Tibial artery (tissue), 4 donors: ENCODE measurements at regions not wholly inside any gene's neighbourhood (a gene's known extent, or its start where the extent isn't known, plus 50 kb on each side); places are given as distances from the start of the nearest gene placed in this dataset.
"Not testable (repeated sequence)": the region's sequence is repeated elsewhere in the genome, so short reads cannot be mapped to it uniquely, and the experiment has no call there.

Source experiments
- DNase-seq, 2 donors: peaks; one replicate each; pipeline ENCODE4 v3.0.0-alpha.2; 2019
- H3K27ac ChIP-seq, 2 donors: fragments of 200-600 bp; sonication (generic) in 1 of 2; 1 replicate in 1 of 2; 2 replicates in 1 of 2; pipeline ENCODE4 v1.5.1; 2018 to 2019; ENCODE audit warnings: mild to moderate bottlenecking in 1 of 2
- H3K27me3 ChIP-seq, 2 donors: fragments of 200-600 bp; sonication (generic) in 1 of 2; one replicate each; pipeline versions ENCODE4 v1.5.1 to v1.6.0; 2016 to 2019
- H3K36me3 ChIP-seq, 3 donors: fragments of 200-600 bp; sonication (generic) in 2 of 3; one replicate each; pipeline ENCODE4 v1.5.1; 2016 to 2019; ENCODE audit warnings: mild to moderate bottlenecking in 2 of 3
- H3K4me1 ChIP-seq, 4 donors: fragments of 200-600 bp; sonication (generic) in 2 of 4; 1 replicate in 3 of 4; 2 replicates in 1 of 4; pipeline ENCODE4 v1.5.1; 2016 to 2019
- H3K4me3 ChIP-seq, 2 donors: fragments of 200-600 bp; sonication (generic) in 1 of 2; 1 replicate in 1 of 2; 2 replicates in 1 of 2; pipeline ENCODE4 v1.5.1; 2018 to 2019; ENCODE audit warnings: mild to moderate bottlenecking in 2 of 2
- H3K9me3 ChIP-seq, 3 donors: fragments of 200-600 bp; sonication (generic) in 1 of 3; one replicate each; pipeline ENCODE4 v1.5.1; 2016 to 2019
- CTCF ChIP-seq, 2 experiments: fragments of 200-600 bp in 1 of 2; fragments of 450-650 bp in 1 of 2; IDR thresholded peaks; one replicate each; pipeline ENCODE4 v1.5.1; 2017 to 2019; ENCODE audit warnings: antibody characterized with exemption in 2 of 2, mild to moderate bottlenecking in 1 of 2, moderate library complexity in 1 of 2
- intact Hi-C: fragments of 100-400 bp; cut with DNase I; formaldehyde crosslinking; loops from one replicate; pipeline ENCODE4 v1.15.0; 2023; ENCODE audit warnings: low total_unique reads

DNA sequence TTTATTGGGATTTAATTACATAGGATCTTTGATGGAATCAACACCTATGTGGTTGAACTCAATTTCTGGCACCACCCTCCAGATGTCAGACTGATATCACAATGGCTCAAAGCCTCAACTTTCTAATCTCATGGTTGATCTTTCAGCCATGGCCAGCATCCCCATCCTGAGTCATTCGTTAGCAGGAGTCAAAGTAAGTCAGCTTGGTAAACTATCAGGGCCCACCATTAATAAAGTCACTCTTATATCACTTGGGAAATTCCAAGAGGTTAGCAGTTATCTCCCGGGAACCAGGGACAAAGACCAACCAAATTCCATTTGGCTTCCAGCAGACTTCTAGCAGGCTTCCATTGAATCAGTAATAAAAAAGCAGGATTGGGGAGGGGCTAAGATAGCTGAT is 50.7 kb upstream of the TNFSF4 start:
- no peak overlapping the region for H3K27ac ChIP-seq
- no peaks in the 10 kb centered on the region for H3K27me3 ChIP-seq
- H3K4me3 ChIP-seq, result no peak overlapping the region
- TF ChIP-seq CTCF (IDR thresholded peaks at IDR 0.05), result no peak
- intact Hi-C loops, result no loop called here
- DNase-seq, result no peak
- peaks cover 0 to 15% (median 13%) of the 10 kb centered on the region in 3 donors for H3K9me3 ChIP-seq
- no peaks in the 10 kb centered on the region for H3K4me1 ChIP-seq
- H3K36me3 ChIP-seq, result no peaks in the 10 kb centered on the region

DNA sequence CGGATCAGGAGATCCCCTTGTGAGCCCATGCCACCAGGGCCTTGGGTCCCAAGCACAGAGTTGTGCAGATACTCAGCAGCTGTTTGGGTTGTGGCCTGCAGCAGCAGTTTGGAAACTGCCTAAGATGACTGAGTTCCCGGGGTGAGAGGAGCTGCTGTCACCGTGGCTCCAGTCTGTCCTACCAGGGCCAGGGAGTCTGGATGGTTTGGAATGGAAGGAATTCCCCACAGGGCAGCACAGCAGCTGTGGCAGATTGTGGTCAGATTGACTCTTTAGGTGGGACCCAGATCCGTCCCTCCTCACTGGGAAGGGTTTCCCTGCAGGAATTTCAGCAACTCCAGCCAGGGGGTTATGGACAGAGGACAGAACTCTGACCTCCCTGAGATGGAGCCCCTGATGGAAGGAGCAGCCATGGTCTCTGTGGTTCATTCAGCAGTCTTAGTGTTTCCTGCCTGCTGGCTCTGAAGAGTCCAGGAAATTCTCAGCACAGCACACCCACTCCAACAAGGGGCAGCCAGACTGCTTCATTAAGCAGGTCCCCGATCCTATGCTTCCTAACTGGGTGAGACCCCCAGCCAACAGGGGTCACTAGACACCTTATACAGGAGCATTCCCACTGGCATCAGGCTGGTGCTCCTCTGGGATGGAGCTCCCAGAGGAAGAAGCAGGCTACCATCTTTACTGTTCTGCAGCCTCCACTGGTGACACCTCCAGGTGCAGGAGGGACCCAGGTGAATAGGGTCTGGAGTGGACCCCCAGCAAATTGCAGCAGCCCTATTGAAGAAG is 51.5 kb upstream of the TNFSF4 start:
- no peak for DNase-seq
- Histone ChIP-seq H3K36me3 (no peaks in the 10 kb centered on the region), H3K4me3 (no peak overlapping the region), H3K27ac (no peak overlapping the region), H3K4me1 (no peaks in the 10 kb centered on the region), H3K9me3 (peaks cover 0 to 15% (median 13%) of the 10 kb centered on the region in 3 donors), H3K27me3 (no peaks in the 10 kb centered on the region)
- intact Hi-C loops, result no loop called here
- TF ChIP-seq CTCF (IDR thresholded peaks at IDR 0.05), result no peak

GRCh38 chr1:173260329-173260728 is 53.2 kb upstream of the TNFSF4 start:
- H3K27me3 ChIP-seq, H3K4me3 ChIP-seq, DNase-seq, H3K36me3 ChIP-seq, H3K27ac ChIP-seq, H3K4me1 ChIP-seq, intact Hi-C loops: not testable (repeated sequence)
- H3K9me3 ChIP-seq, result peaks cover 0 to 15% (median 13%) of the 10 kb centered on the region in 3 donors

DNA sequence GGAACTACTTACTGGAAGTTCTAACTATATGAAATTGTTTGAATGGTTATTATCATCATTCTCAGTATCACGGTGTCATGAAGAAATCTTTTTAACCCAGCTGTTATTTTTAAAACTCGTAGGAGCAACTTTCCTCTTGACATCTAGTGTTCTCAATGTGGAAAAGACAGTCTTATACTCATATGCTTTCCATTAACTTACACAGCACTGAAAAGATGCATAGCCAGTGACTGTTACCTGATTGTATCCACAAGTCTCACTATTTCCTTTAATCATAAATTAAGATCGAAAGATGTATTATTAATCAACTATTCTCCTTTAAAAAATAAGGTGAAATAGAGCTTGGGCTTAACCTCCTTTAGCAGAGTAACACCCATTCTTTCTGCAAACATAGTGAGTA is 59.7 kb upstream of the TNFSF4 start:
- DNase-seq, result no peak
- Histone ChIP-seq H3K36me3 (no peaks in the 10 kb centered on the region), H3K27me3 (no peaks in the 10 kb centered on the region), H3K4me3 (no peak overlapping the region), H3K9me3 (no peaks in the 10 kb centered on the region), H3K27ac (no peak overlapping the region), H3K4me1 (no peaks in the 10 kb centered on the region)
- intact Hi-C loops, result no loop called here
- TF ChIP-seq CTCF (IDR thresholded peaks at IDR 0.05), result no peak

- Histone ChIP-seq H3K9me3 (no peaks in the 10 kb centered on the region), H3K36me3 (no peaks in the 10 kb centered on the region), H3K27me3 (no peaks in the 10 kb centered on the region), H3K4me1 (no peaks in the 10 kb centered on the region), H3K4me3 (no peak overlapping the region), H3K27ac (no peak overlapping the region)
- intact Hi-C loops, result no loop called here
- no peak for DNase-seq
- no peak for TF ChIP-seq CTCF (IDR thresholded peaks at IDR 0.05)
Observed at GRCh38 chr1:173267453-173267945, 60.4 kb upstream of the TNFSF4 start.

DNA sequence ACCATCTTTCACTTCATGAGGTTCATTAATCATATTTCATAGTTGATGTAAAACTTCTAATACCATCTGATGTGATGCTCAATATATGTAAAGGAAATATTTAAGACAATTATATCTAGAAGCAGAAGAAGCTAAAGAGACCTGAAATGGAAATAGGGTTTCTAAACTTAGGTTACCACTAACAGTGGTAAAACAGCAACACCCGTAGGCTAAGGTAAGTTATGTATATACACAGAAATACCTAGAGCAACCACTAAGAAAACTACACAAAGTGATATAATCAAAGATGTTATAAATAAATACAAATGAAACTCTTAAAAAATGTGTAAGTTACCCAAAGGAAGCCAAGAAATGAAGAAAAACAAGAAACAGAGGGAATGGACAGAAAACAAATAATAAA is 61.1 kb upstream of the TNFSF4 start:
- Histone ChIP-seq H3K36me3 (no peaks in the 10 kb centered on the region), H3K4me1 (no peaks in the 10 kb centered on the region), H3K4me3 (no peak overlapping the region), H3K27me3 (no peaks in the 10 kb centered on the region), H3K27ac (no peak overlapping the region), H3K9me3 (no peaks in the 10 kb centered on the region)
- no peak for TF ChIP-seq CTCF (IDR thresholded peaks at IDR 0.05)
- no peak for DNase-seq
- intact Hi-C loops, result no loop called here
